GF-D8 (cell line): ENCODE measurements at regions not wholly inside any gene's neighbourhood (a gene's known extent, or its start where the extent isn't known, plus 50 kb on each side); places are given as distances from the start of the nearest gene placed in this dataset.

Source experiments
- DNase-seq: peaks from one replicate; lab custom pipeline; 2025; lab: John Stamatoyannopoulos, UW

DNA sequence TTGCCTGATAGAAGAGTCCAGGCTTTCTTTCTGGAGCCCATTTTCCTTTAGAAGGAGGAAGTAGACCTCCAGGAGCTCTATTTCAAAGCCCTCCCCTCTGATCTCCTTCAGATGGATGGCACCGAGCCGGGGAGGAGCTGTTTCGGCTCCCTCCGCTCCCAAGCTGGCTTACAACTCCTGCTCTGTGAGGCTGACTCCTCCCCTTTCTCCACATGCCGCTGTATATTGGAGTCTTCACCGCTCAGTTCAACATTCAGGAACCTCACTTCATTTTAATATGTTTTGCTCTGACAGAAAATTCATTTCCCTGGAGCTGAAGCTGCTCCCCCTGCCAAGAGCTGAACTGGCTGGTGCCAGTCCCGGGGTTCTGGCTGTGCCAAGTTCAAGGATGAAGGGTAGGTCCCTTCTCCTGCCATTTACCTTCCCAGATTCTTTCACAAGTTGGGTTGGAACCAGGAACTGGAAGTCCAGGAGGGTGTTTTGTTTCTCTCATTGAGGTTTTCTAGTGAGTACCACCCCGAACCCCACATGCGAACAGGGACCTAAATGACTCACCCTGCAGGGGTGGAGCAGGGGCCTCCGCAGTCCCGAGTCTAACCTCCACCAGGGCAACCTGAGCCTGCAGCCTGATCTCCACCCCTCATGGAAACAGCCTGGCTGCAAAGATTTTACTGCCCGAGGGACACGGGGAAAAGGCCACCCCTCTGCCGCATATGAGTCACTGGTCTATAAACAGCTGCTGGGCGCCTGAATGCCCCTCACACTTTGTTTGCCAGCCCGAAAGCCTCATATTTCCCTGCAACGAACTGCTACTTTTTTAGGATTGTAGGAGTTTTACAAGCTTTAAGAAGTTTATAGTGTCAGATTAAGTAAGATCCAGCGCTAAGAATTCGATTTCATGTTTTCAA, 68.6 kb upstream of the FOXA2 start:
- DNase-seq, result no peak

DNA sequence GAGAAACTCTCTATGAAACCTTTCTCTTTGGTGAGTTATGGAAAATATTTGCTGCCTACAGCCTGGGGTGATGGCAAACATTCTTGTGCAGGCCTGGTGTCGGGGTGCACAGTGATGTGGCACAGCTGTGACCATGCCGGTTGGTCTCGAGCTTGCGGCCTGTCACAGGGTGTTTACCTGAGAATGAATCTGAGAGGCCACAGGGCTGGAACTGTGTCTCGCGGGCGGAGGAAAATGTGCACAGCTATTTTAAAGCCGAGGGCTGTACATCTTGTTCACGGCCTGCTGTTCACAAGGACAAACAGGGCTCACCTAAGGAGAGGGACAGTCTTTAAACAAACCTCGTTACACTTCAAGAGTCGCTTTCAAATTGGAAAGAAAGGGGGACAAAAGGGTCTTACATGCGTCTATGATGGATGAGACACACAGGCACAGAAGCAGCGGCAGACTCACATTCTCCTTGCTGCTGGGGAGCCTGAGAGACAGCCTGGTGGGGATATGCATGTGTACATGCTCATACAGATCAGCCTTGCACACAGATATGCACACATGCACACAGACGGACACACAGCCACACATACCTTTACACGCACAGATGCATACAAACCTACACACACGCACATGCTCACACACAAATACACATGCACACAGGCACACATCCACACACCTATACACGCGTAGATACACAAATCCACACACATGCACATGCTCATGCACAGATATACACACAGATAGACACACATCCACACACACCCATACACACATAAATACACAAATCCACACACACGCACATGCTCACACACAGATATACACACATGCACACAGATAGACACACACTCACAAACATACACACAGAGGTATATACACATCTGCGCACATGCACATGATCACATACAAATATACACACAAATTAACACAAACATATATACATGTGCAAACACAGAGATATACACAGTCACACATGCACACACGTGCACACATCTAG, 69.6 kb upstream of the FOXA2 start:
- no peak for DNase-seq

DNA sequence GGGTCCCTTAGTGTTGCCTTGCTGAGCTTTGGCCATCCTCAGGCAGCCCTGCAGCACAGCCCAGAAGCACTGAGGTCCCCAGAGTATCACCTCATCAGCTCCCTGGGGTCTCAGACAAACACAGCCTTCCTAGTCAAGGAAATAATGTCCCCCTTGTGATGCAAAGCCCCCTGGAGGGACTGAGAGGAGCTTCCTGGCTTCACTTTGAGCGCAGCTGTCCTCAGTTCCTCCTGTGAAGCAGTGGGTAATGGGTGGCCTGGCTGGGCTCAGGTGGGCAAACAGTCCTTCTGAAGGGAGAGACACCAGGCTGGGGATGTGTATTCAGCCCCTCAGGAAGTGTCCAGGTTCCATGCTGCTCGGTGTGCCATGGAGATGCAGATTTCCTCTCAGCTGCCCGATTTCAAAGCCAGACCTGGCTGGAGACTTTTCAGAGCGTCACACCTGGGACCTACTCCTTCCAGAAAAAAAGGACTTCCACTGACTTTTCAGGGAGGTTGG, 79.2 kb upstream of the FOXA2 start:
- no peak for DNase-seq

DNA sequence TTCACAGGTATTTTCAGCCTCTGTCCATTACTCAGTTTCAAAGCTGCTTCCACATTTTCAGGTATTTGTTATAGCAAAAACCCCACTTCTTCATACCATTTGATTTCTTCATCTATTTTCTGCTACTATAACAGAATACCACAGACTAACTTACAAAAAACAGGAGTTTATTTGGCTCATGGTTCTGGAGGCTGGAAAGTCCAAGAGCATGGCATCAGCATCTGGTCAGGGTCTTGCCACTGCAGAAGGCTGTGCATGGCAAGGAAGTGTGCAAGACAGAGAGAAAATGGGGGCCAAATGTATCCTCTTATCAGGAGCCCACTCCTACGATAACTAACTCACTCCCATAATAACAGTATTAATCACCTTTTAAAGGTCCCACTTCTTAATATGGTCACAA, 82.8 kb upstream of the FOXA2 start:
- no peak for DNase-seq

DNA sequence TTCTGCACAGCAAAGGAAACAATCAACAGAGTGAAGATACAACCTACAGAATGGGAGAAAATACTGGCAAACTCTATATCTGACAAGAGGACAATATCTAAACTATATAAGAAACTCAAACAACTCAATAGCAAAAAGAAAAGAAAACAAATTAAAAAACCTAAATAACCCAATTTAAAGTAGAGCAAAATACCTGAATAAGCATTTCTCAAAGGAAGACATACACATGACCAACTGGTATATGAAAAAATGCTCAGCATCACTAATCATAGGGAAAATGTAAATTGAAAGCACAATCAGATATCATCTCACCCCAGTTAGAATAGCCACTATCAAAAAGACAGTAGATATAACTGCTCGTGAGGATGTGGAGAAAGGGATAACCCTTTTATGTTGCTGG, 87.8 kb upstream of the FOXA2 start:
- DNase-seq, result no peak

DNA sequence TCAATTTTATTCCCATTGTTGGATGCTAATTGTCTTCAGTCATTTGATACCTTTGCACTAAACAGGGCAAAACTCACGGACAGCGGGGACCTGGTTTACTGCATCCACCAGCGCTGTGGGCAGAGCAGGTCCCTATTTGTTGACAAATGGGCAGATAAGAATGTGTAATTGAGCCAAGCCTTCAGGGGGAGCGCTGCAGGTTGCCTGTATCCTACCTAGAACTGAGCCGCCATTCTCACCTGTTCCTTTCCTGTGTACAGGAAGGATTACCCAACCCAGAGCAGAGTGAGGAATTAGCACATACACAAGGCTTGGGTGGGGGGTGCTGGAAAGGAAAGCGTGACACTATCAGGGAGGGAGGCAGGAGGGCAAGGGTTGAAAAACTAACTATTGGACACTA, 89.1 kb upstream of the FOXA2 start:
- no peak for DNase-seq

DNA sequence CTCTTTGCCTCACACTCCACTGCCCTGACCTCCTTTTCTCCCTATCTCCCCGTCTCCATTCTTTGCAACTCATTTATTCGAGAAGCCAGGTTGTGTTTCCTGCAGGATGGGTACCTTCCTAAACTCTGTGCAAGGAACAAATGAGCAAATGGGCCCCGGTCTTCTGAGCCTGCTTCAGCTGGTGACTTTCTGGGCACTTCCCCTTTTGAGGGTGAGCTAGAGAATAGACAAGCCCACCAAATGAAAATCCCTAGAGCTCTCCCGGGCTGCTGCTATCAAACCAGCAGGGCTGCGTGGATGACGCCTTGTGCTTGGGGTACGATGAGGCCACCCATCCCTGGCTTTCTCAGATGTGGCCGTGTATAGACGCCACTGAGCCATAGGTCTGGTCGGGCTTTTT, 91.0 kb upstream of the FOXA2 start:
- no peak for DNase-seq

DNA sequence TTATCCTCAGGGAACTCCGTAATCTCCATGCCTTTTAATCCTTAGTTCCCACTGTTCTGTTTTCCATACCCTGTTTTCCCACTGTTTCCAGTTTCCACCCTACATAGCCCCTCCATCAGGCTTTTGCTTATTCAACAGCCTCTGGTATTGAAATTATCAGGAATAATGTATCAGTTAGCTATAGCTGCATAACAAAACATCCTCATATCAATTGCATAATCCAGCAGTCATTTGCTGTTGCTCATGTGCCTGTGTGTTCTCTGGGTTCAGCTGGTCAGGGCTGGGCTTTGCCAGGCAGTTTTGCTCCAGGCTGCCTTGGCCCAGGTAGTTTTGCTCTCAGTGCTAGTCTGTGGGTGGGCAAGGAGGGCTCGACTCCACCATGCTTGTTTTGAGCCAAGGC, 94.3 kb upstream of the FOXA2 start:
- no peak for DNase-seq

DNA sequence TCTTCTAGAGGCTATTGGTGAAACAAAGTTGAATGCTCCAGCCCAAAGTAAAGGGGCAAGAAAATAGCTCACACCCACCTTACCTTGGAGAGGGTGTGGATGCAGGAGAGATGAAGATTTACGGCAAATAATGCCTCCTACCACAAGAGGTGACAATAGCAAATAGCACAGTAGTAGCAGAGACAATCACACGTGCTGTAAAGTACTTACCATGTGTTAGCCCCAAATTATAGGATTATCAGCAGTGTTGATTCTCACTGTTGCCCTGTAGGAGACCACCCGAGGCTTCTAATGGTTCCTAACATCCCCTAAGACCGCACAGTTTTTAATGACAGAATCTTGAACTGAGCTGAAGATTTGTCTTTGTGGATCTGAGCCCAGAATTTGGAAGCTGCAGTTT, 94.8 kb upstream of the FOXA2 start:
- DNase-seq, result no peak

DNA sequence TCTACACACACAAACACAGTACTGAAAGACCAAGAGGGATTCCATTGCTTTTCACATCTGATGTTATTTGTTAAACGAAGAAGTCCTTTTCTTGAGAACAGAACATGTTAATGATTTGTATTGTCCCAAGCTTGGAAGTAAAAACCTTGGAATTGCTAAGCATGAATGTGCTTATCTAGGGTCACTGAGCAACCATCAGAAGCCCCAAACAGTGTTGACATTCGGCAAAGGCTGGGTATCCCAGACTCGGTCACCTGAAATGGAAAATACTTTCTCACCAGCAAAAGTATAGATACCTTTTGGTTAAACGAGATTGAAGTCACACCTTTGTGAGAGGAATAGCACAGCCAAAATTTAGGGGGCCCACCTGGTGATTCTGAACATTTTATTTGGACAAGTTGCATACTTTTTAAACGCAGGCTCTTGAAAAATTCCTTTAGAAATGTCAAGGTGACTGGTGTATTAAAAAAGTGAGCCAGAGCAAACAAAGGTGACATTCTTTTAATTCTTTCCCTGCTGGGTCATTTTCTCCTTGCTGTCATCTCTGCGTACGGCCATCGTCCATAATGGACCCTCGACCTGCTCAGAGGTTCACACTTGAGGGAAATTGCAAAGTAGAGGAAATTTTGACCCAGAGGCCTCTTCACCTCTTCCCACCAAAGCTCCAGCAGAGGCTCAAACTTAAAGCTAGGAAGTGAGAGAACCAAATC, 95.8 kb upstream of the FOXA2 start:
- no peak for DNase-seq

DNA sequence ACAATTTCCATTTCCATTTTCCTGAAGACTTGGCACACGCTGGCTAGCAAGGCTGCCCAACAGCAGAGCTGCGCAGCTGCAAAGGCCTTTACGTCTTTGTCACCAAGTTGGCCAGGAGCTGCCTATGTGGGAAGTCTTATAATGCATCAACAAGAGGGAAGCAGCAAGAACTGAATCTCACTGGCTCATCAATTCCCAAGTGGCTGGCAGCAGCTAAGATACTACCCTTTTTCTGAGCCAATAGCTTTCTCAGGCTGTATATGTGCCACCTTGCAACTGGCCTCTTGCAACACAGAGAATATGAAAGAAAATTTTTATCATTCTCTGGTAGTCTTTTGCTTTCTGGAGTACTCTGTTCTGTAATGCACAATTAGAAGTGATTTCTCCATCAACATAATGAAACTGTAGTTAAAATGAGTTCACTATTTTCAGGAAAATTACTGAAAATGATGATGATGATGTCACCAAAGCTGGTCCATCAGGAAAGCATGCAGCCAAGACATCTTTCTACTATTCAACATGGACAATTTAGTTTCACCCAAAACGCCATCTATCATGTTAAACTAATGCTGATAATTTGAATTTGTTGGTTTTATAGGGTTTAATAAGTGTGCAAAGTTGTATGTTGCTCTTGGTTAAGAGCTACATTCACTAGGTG, 97.3 kb upstream of the FOXA2 start:
- DNase-seq, result no peak

DNA sequence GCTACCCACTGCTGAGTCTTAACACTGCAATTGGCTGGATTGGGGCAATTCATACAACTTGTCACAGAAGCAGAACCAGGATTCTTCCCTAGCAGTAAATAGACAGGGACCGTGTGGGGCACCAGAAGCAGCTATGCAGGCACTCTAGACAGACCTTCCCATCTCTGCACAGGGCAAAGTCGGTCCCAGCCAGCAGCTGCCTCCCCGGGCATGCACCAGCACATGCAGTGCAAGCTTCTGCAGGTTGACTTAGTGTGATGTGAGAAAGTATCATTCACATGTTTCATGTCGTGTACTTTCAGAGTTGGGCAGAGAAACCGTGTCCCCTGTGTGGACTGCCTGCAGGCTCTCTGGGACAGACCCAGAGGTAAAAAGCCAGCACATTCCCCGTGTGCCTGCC, 98.0 kb upstream of the FOXA2 start:
- no peak for DNase-seq

DNA sequence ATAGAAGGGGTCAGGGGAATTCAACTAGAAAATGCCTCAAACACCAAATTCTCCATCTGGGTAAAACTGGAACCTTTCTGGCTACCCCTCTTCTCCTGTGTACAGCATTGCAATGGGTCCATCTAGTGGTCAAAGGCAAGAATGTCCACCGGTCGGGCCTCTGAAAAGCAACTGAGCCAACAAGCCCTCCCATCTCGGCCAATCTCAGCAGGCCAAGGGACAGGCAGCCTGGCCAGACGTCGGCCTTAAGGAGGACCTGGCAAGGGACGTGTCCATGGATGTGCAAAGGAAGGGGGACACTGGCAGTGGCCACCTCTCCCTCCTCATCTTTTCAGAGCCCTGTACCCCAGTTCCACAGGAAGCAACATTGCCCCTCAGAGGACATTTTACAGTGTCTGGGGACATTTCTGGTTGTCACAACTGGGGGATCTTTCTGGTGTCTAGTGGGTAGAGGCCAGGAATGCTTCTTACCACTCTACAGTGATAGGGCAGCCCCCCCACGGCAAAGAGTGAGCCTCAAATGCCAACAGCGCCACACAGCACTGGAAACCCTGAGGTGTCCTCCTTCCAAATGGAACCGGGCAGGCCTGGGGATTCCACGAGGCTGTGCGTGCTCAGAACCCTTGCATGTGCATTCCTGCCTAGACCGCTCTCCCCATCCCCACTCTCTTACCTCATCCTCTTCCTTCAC, 99.8 kb upstream of the FOXA2 start:
- DNase-seq, result no peak

DNA sequence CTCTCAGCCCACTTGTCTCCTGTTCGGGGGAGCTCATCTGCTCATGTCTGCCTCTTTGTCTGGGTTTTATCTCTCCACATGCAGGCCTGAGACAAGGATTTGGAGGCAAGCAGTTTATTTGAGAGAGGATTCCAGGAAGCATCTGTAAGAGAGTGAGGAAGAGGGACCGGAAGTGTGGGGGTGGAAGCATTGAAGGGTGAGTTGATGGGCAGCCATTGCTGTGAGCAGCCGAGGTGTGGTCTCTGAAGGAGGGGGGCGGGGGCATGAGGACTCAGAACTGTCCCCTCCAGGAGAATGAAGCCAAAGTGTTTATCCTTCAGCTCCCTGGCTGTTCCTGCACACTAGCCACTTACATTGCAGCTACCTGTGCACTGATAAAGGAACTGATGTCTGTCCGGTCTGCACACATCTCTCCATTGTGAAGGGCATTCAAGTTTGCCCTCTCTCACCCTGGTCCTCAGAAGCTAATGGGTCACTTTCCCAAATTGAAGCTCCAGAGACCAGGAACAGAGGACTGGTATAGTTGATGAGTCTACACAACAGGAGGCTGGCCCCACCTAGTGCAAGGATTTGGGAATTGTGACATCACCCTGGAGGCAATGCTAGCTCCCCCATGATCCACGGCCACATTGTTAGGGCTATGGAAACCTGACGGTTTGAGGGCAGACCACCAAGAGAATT, 100.5 kb upstream of the FOXA2 start:
- no peak for DNase-seq

DNA sequence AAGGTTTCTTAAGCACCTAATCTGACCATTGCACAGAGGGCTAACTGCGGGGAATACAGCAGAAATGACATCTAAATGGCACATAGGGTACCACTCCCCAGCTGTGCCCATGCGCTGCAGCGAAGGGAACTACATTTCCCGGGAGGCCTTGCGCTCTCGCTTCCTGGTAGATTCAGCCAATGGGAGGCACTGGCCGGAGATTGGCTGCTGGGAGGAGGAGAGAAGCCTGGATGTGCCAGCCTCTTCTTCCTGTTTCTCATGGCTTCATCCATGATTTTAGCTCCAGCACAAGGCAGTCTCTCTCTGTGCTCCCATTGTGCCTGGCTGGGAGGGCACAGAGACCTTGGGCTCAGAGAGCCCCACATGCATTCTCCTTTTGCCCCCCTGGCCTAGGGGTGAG, 101.7 kb upstream of the FOXA2 start:
- DNase-seq, result no peak

DNA sequence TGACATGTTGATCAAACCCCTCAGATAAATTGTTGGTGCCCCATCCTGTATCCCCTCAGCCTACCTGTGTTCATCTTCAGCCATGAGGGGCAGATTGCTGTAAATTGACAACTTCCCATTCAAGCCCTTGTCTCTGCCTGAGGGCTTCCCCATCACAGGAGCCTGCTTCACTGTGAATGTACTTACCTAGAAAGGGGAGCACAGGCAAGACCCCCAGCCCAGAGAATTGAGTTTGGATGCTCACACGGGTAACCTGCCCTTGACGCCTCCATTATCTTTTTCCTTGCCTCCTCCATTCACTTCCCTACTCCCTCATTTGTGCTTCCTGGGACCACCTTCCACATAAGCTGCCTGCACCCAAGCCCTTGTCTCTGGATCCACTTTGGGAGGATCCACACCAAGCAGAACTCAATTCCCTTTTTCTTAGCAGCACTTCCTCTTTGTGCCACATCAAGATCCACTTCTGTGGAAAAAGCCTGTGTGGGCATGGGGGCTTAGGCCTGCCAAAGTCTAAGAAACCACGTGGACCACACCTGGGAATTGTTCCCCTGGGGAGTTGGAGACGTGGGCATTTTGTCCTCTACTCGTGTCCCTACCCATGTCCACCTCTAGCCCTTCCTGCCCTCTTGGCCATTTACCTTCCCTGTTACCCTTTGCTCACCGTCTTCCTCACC, 103.4 kb upstream of the FOXA2 start:
- DNase-seq, result no peak

DNA sequence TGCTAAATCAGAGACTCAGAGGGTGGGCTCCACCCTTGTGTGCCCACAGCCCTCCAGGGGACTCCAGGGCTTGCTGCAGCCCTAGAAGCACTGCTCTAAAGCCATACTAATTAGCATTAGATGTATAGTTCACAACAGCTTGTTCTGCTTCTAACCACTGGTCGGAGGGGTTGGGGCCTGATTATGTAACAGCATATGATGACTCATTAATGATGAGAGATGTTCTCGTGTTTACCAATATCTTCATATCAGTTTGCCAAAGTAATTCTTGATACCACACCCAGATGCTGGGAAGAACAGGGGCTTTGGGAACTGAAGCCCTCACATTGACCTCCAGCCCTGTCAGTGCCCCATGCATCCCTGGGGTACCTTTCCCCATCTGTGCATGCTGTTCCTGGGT, 104.1 kb upstream of the FOXA2 start:
- no peak for DNase-seq

DNA sequence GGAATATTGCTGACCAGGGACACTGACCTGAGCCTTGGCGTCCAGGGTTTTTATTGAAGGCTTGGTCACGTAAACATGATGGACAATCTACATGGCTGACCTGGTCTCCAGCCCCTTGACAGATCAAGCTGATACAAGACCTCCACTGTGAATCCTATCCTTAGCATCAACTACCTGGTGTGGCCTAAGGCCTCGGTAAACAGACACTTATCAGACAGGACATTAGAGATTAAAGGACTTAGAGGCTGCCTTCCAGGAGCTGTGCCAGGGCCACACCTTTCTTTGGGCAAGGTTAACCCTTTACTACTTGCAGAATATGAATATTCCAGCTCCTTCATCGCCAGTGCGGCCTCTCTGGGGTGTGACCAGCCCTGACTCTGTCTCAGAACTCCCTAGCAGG, 104.9 kb upstream of the FOXA2 start:
- no peak for DNase-seq

DNA sequence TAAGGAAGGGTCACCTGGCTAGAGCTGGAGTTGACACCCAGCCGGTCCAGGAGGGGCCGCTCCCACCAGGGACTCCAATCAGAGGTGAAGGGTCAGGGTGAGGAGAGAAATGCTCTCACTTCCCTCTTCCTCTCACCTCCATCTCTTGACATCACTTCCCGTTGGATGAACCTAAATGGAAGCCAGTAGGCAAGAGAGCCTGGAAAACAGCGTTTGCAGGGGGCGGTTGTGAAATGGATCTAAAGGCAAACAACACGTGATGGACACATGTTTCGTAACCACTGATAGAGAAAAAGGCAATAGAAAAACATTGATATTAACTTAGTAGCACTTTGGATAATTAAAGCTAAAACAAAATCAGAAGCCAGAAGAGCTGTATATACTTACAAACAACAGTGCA, 105.6 kb upstream of the FOXA2 start:
- no peak for DNase-seq

DNA sequence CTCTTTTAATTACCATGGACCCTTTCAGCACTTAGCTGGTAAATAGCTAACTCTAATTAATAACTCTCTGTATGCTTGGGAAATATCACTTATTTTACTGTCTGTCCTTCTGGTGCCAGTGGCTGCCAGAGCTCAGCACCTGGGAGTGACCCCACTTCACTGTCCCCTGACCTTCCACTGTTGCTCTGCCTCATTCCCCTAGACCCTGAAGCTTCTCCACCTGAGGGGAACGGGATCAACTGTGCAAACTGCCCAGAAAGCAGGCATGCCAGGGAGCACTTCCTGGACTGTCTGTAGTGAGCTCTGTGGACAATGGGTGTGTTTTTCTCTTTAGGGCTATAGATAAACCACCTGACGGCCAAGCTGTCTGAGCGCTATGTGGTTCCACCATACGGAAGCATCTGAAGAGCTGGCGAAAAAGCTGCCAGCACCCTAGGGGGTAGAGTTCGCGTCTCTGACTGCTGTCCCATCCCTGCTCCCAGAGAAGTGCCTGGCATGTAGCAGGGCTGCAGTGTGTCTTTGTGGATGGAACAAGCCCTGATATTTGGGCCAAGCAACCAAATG, 106.3 kb upstream of the FOXA2 start:
- DNase-seq, result no peak
